HCT116 (cell line): ENCODE measurements at regions not wholly inside any gene's neighbourhood (a gene's known extent, or its start where the extent isn't known, plus 50 kb on each side); places are given as distances from the start of the nearest gene placed in this dataset.

ENCODE experiments used
- ATAC-seq: fragments of 200-7000 bp; cut with Tn5 transposase; 2 replicates; pipeline ENCODE4 v1.9.1; 2020; ENCODE audit warnings: mild to moderate bottlenecking, moderate library complexity
- BruUV-seq: library from RNA; stranded (reverse); fragments of 400-500 nt; replicated peaks from 2 replicates; lab custom pipeline; 2021; lab: Mats Ljungman, UMichigan
- CTCF ChIA-PET: fragments of 300-600 bp; sonication (Branson Sonifier 250); formaldehyde crosslinking; loops from one replicate; lab custom pipeline; 2021; ENCODE audit warnings: antibody characterized with exemption; lab: Charles Lee
- POLR2A ChIA-PET: fragments of 300-600, 350-600 bp; sonication (Branson Sonifier 250); formaldehyde crosslinking; loops from one replicate; lab custom pipeline; 2021; ENCODE audit warnings: antibody characterized with exemption; lab: Charles Lee
- RAD21 ChIA-PET, 2 experiments: fragments of 300-600 bp; sonication (Branson Sonifier 250); formaldehyde crosslinking; loops; one replicate each; lab custom pipeline; 2023; ENCODE audit warnings: low total read pairs in 2 of 2; ENCODE audit not compliant: uncharacterized antibody in 2 of 2, unreplicated experiment in 2 of 2, low non-redundant PET in 1 of 2; lab: Charles Lee
- DNase-seq: peaks from one replicate; pipeline ENCODE4 v3.0.0-alpha.2; 2010; ENCODE audit warnings: low read depth, low spot score
- H2AFZ ChIP-seq: fragments of 200-600 bp; shearing (Covaris generic), sonication (generic); 2 replicates; pipeline ENCODE4 v1.6.1; 2017; ENCODE audit warnings: low read depth, mixed run types, mixed read lengths, antibody characterized with exemption, low read length; ENCODE audit not compliant: poor library complexity, severe bottlenecking
- H3K27ac ChIP-seq: 2 replicates; pipeline ENCODE4 v1.5.1; 2012; ENCODE audit warnings: low read depth, low read length
- H3K27me3 ChIP-seq: fragments of 200-600 bp; sonication (generic); 2 replicates; pipeline ENCODE4 v1.6.1; 2016; ENCODE audit warnings: mixed run types, low read length, mixed read lengths; ENCODE audit not compliant: insufficient read depth
- H3K36me3 ChIP-seq, 2 experiments: fragments of 200-500 bp in 1 of 2; fragments of 200-600 bp in 1 of 2; sonication (Bioruptor generic) in 1 of 2; sonication (generic) in 1 of 2; 2 replicates each; pipeline versions ENCODE4 v1.5.1 to v1.6.1; 2014 to 2016; ENCODE audit warnings: low read length in 2 of 2, inconsistent platforms in 1 of 2, mixed read lengths in 1 of 2, mixed run types in 1 of 2; ENCODE audit not compliant: insufficient read depth in 2 of 2, control insufficient read depth in 1 of 2
- H3K4me1 ChIP-seq, 2 experiments: fragments of 200-600 bp in 1 of 2; sonication (generic) in 1 of 2; 2 replicates each; pipeline versions ENCODE4 v1.5.1 to v1.6.1; 2012 to 2017; ENCODE audit warnings: low read length in 2 of 2, inconsistent platforms in 1 of 2, mild to moderate bottlenecking in 1 of 2, mixed read lengths in 1 of 2, mixed run types in 1 of 2, moderate library complexity in 1 of 2; ENCODE audit not compliant: insufficient read depth in 2 of 2, control insufficient read depth in 1 of 2
- H3K4me2 ChIP-seq: fragments of 200-600 bp; sonication (generic); 2 replicates; pipeline ENCODE4 v1.6.1; 2017; ENCODE audit warnings: mixed run types, low read length, mixed read lengths
- H3K4me3 ChIP-seq, 2 experiments: fragments of 200-600 bp in 1 of 2; sonication (generic) in 1 of 2; replicated peaks in 1 of 2; 2 replicates each; pipeline ENCODE4 v1.5.1; 2011 to 2016; ENCODE audit warnings: low read length in 2 of 2, control low read depth in 1 of 2, low read depth in 1 of 2, mild to moderate bottlenecking in 1 of 2, mixed read lengths in 1 of 2, mixed run types in 1 of 2
- H3K79me2 ChIP-seq: fragments of 200-600 bp; sonication (generic); 2 replicates; pipeline ENCODE4 v1.6.1; 2017; ENCODE audit warnings: mild to moderate bottlenecking, mixed run types, low read length, moderate library complexity, mixed read lengths; ENCODE audit not compliant: insufficient read depth
- H3K9ac ChIP-seq: fragments of 200-600 bp; sonication (generic); 2 replicates; pipeline ENCODE4 v1.6.1; 2016; ENCODE audit warnings: low read length, mixed read lengths
- H3K9me2 ChIP-seq: fragments of 200-600 bp; sonication (generic), shearing (Covaris generic); 2 replicates; pipeline ENCODE4 v1.6.1; 2017; ENCODE audit warnings: mixed run types, mild to moderate bottlenecking, moderate library complexity; ENCODE audit not compliant: insufficient read depth
- H3K9me3 ChIP-seq, 2 experiments: fragments of 200-500 bp in 1 of 2; fragments of 200-600 bp in 1 of 2; sonication (Bioruptor generic) in 1 of 2; sonication (generic) in 1 of 2; 2 replicates each; pipeline ENCODE4 v1.6.1; 2014 to 2017; ENCODE audit warnings: low read length in 2 of 2, mixed read lengths in 2 of 2, inconsistent platforms in 1 of 2, low read depth in 1 of 2, mild to moderate bottlenecking in 1 of 2, mixed run types in 1 of 2, moderate library complexity in 1 of 2; ENCODE audit not compliant: control insufficient read depth in 1 of 2, insufficient read depth in 1 of 2
- H4K20me1 ChIP-seq: fragments of 200-600 bp; sonication (generic), shearing (Covaris generic); 2 replicates; pipeline ENCODE4 v1.6.1; 2017; ENCODE audit warnings: mixed run types, mild to moderate bottlenecking, moderate library complexity; ENCODE audit not compliant: insufficient read depth
- CBX3 ChIP-seq: IDR thresholded peaks from 2 replicates; pipeline ENCODE4 v1.6.1; 2012; ENCODE audit warnings: low read depth
- EGR1 ChIP-seq: IDR thresholded peaks from 2 replicates; pipeline ENCODE4 v1.6.1; 2012; ENCODE audit warnings: low read depth
- ELF1 ChIP-seq: IDR thresholded peaks from 2 replicates; pipeline ENCODE4 v1.6.1; 2012; ENCODE audit warnings: low read depth, borderline replicate concordance
- EZH2 ChIP-seq: fragments of 200-600 bp; sonication (generic); IDR thresholded peaks from 2 replicates; pipeline ENCODE4 v1.6.1; 2017; ENCODE audit warnings: antibody characterized with exemption, mixed run types
- EZH2phosphoT487 ChIP-seq: fragments of 200-600 bp; IDR thresholded peaks from 2 replicates; pipeline ENCODE4 v1.6.1; 2018; ENCODE audit warnings: antibody characterized with exemption, borderline replicate concordance
- FOSL1 ChIP-seq: IDR thresholded peaks from 2 replicates; pipeline ENCODE4 v1.6.1; 2012; ENCODE audit warnings: low read depth
- SIN3A ChIP-seq: IDR thresholded peaks from 2 replicates; pipeline ENCODE4 v1.6.1; 2012; ENCODE audit warnings: low read depth
- SP1 ChIP-seq: IDR thresholded peaks from 2 replicates; pipeline ENCODE4 v1.6.1; 2012; ENCODE audit warnings: low read depth
- SRF ChIP-seq: IDR thresholded peaks from 2 replicates; pipeline ENCODE4 v1.6.1; 2012; ENCODE audit warnings: low read depth
- TCF7L2 ChIP-seq: IDR thresholded peaks from 2 replicates; pipeline ENCODE4 v1.7.0; 2011; ENCODE audit warnings: borderline replicate concordance, inconsistent platforms; ENCODE audit not compliant: insufficient read depth, insufficient read length; ENCODE audit errors: extremely low read depth
- ZFX ChIP-seq: fragments of 450-650 bp; IDR thresholded peaks from 2 replicates; pipeline ENCODE4 v1.6.1; 2017
- ZNF274 ChIP-seq: fragments of 200-500 bp; sonication (Bioruptor generic); IDR thresholded peaks from 2 replicates; pipeline ENCODE4 v1.6.1; 2014; ENCODE audit warnings: mild to moderate bottlenecking, low read depth, low read length, inconsistent platforms
- intact Hi-C: fragments of 100-400 bp; cut with micrococcal nuclease; formaldehyde crosslinking; loops from 2 replicates; pipeline ENCODE4 v1.10.0; 2022
- TF ChIP-seq, protein P1 (sequence below): IDR thresholded peaks from 2 replicates; pipeline ENCODE4 v1.6.1; 2012; ENCODE audit warnings: low read depth
- TF ChIP-seq, protein P2 (sequence below): IDR thresholded peaks from 2 replicates; pipeline ENCODE4 v1.6.1; 2012

DNA sequence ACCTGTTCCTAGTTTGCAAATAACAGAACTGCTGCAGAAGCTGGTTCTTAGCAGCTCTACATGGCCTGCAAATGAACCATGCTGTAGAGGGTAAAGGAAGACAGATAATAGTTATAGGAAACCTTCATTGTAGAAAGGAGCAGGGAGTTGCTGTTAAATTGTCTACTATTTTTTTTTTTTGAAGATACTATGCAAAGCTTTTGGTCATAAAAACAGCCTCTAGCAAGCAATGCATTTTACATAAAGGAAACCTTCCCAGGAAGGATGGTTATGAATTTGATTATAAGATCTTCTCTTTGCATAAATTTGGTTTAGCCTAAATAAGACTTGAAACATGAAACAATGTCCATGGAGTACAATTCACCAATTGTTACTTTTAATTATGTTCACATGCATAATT is 793.4 kb downstream of the SLC4A3 start:
- H3K36me3 ChIP-seq: no peaks in the 10 kb centered on the region
- 0 out of 2 replicates have a peak, but pooled peaks cover 4% of the 10 kb centered on the region for H3K9me2 ChIP-seq
- H3K4me3 ChIP-seq: no peak overlapping the region
- DNase-seq: no peak
- H4K20me1 ChIP-seq: no peaks in the 10 kb centered on the region
- no peak for ATAC-seq
- H3K27me3 ChIP-seq: no peaks in the 10 kb centered on the region
- no peak overlapping the region for H3K4me2 ChIP-seq
- H3K79me2 ChIP-seq: no peaks in the 10 kb centered on the region
- H3K9ac ChIP-seq: no peak overlapping the region
- ChIA-PET CTCF (no interaction called here), POLR2A (no interaction called here), RAD21 (no interaction called here)
- H3K9me3 ChIP-seq: no peaks in the 10 kb centered on the region
- no peaks in the 10 kb centered on the region for H3K4me1 ChIP-seq
- BruUV-seq: no TSS peak
- H2AFZ ChIP-seq: no peak overlapping the region
- intact Hi-C loops: no loop called here
- no peak for TF ChIP-seq EZH2phosphoT487
- TF ChIP-seq, protein P1, sequence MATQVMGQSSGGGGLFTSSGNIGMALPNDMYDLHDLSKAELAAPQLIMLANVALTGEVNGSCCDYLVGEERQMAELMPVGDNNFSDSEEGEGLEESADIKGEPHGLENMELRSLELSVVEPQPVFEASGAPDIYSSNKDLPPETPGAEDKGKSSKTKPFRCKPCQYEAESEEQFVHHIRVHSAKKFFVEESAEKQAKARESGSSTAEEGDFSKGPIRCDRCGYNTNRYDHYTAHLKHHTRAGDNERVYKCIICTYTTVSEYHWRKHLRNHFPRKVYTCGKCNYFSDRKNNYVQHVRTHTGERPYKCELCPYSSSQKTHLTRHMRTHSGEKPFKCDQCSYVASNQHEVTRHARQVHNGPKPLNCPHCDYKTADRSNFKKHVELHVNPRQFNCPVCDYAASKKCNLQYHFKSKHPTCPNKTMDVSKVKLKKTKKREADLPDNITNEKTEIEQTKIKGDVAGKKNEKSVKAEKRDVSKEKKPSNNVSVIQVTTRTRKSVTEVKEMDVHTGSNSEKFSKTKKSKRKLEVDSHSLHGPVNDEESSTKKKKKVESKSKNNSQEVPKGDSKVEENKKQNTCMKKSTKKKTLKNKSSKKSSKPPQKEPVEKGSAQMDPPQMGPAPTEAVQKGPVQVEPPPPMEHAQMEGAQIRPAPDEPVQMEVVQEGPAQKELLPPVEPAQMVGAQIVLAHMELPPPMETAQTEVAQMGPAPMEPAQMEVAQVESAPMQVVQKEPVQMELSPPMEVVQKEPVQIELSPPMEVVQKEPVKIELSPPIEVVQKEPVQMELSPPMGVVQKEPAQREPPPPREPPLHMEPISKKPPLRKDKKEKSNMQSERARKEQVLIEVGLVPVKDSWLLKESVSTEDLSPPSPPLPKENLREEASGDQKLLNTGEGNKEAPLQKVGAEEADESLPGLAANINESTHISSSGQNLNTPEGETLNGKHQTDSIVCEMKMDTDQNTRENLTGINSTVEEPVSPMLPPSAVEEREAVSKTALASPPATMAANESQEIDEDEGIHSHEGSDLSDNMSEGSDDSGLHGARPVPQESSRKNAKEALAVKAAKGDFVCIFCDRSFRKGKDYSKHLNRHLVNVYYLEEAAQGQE: no peak
- TF ChIP-seq, all 23 proteins: peak for 0
- H3K27ac ChIP-seq: no peak overlapping the region

DNA sequence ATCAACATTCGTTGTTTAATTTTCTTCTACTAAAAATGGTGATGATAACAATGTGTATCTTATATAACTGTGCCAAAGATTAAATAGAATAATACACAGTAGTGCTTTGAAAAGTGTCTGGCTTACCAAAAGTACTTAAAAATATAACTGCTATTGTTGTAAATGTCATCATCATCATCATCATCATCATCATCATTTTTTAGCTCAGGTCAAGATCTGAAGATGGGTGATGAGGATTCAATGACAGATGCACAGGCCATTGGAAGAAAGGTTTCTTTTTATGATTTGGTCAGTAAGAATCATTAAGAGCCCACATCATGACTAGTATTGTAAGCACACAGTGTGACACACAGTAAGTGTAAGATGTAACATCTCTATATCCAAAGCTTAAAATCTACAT is 795.2 kb downstream of the SLC4A3 start:
- H3K36me3 ChIP-seq: no peaks in the 10 kb centered on the region
- no TSS peak for BruUV-seq
- DNase-seq (no peak), ATAC-seq (no peak)
- no peaks in the 10 kb centered on the region for H4K20me1 ChIP-seq
- ChIA-PET POLR2A (no interaction called here), RAD21 (no interaction called here), CTCF (no interaction called here)
- H3K4me3 ChIP-seq: no peak overlapping the region
- H3K27me3 ChIP-seq: no peaks in the 10 kb centered on the region
- no peak overlapping the region for H2AFZ ChIP-seq
- H3K4me1 ChIP-seq: no peaks in the 10 kb centered on the region
- no peak overlapping the region for H3K27ac ChIP-seq
- intact Hi-C loops: no loop called here
- no peaks in the 10 kb centered on the region for H3K79me2 ChIP-seq
- H3K4me2 ChIP-seq: no peak overlapping the region
- no peak for TF ChIP-seq SRF
- no peak for TF ChIP-seq SIN3A
- TF ChIP-seq, protein P2, sequence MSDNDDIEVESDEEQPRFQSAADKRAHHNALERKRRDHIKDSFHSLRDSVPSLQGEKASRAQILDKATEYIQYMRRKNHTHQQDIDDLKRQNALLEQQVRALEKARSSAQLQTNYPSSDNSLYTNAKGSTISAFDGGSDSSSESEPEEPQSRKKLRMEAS: no peak
- TF ChIP-seq FOSL1: no peak
- no peak for TF ChIP-seq CBX3
- no peak for TF ChIP-seq TCF7L2
- no peak for TF ChIP-seq ZFX
- no peak for TF ChIP-seq ZNF274
- TF ChIP-seq EZH2: no peak
- TF ChIP-seq SP1: no peak
- TF ChIP-seq ELF1: no peak
- TF ChIP-seq, protein P1: no peak
- no peak for TF ChIP-seq EGR1
- no peak for TF ChIP-seq EZH2phosphoT487
- 0 out of 2 replicates have a peak, but pooled peaks cover 4% of the 10 kb centered on the region for H3K9me2 ChIP-seq
- no peaks in the 10 kb centered on the region for H3K9me3 ChIP-seq
- H3K9ac ChIP-seq: no peak overlapping the region
